Fibroblast of skin of right biceps (primary cell): ENCODE measurements at regions not wholly inside any gene's neighbourhood (a gene's known extent, or its start where the extent isn't known, plus 50 kb on each side); places are given as distances from the start of the nearest gene placed in this dataset.

Experiments
- DNase-seq: peaks from one replicate; pipeline ENCODE4 v3.0.0-alpha.2; 2013

DNA sequence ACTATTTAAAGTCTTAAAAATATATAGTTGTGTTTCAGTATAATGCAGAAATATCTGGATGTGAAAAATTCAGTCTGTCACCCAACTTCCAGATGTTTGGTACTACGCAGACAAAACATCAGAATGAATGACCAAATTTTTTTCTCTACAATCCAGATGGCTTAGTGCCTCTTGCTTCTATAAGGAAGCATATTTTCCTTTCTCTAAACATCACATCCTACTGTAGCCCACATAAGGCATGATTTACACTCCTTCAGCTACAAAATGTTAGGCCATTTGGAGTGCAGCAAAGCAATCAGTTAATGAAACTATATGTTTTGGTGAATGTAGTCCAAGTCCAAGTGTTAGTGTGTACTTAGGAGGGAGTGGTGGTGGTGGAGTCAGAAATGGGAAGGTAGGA, 162.9 kb upstream of the SIX2 start:
- no peak for DNase-seq

DNA sequence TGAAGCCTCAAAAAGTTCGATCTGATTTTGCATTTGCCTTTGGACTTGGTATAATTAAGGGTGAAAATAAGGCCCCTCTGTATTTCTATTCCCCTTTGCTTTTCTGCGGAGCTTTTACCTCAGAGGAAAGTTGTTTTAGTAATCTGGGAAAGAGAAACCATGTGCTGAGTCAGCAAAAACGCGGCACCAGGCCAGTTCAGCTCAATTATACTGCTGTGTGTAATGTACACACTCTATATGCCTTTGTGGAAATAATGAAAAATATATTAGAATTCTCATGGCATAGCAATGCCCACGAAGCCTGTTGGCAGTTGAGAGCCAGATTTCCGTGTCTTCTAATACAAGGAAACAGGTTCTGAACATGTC, 161.9 kb upstream of the SIX2 start:
- no peak for DNase-seq

DNA sequence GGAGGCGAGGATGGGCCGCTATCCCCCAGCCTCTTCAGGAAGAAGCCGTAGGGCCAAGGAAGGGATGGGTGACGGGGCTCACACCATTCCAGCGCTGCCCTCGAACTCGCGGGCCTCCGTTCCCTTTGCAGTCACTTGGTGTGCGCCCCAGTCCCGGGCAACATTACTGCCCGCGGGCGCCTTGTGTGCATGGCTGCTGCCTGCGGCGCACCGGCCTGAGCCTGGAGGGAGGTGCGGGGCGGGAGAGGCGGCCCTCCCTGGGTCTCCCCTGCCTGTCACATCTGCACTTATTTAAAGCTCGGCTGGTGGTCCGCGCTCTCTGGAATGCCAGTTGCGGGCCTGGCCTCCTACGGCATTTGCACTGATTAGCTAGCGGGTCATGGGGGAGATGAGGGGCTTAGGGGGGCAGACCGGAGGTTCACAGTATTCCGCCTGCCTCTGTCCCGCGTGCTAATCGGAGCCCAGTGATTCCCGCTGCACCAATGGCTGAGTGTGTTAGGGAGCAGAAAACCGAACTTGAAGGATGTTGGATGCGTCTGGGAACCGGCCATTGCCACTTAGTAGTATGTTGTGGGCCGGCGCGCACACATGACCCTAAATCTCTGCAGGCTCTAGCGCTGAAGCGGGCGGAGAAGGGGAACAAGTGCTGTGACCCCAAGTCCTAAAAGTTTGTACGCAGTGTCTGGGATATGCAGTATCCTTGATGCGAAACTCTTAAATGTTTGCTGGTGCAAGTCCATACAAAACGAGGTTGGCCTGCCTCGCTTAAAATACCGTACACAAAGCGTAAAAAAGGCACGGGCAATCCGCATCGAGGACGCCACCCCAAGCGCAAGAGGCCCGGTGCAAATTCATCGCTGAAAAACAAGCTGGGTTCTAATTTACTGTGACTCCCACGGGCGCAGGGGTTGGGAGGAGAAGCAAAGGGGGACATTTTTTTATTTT, 161.2 kb upstream of the SIX2 start:
- DNase-seq: no peak

DNA sequence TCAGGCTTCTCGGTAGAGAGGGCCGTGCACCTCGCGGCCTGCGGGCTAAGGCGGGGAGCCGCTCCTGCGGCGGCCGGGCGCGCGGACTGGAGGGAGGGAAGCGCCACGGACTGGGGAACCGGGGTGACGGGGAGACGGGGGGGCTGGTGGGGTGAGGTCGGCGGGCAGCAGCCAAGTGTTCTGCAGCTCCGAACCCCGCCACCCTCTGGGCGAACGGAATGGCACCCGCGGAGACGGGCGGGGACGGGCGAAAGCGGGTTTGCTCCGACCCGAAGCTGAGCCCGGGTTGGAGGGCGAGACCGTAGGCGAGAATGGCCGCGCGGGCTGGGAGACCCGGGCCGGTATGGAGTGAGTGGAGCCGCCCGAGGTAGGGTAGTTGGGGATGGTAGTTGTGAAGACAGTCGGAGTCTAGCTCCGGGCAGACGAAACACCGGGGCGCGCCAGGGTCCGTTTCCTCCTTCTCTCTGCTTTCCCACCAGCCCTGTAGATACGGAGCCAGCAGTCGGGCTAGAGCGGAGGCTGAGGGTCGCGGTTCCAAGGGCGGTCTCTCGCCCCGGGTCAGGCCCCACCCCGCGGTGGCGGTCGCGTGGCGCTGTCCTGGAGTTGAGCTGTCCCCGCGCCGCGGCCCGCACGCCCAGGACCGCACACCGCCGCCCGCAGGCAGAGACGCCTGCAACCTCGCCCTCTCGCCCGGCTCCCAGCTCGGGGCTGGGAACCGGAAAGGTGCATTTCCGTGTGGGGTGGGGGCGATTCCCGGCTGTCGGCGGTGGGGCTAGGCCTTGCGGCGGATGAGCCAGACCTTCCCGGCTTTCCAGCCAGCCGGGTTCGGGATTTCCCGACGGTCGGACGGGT, 160.3 kb upstream of the SIX2 start:
- no peak for DNase-seq

DNA sequence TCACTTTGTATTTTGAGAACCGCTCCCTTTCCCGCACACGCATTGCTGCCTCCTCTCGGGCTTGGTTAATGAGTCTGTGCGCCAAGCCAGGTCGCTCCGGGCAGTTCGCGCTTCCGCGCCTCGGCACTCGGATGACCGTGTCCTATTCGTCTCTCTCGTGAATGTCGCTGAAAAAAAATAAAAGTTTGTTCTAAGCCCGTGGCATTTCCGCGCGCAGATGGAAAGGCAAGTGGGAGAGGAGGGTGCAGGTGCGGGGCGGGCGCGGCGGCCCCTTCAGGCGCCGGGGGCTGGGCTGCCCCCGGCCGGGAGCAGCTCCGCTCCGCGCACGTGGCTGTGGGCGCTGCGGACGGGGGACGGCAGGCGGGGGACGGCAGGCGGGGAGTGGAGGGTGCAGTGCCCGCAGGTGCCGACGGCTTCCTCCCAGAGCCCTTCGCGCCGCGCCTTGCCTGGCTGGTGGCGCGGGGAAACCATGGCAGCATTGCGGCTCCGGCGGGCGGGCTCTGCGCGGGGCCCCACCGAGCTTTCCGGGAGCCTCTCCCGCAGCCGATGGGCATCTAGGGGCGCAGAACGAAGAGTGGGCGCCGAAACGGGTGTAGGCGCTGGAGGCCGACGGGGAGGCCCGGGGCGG, 159.6 kb upstream of the SIX2 start:
- no peak for DNase-seq

DNA sequence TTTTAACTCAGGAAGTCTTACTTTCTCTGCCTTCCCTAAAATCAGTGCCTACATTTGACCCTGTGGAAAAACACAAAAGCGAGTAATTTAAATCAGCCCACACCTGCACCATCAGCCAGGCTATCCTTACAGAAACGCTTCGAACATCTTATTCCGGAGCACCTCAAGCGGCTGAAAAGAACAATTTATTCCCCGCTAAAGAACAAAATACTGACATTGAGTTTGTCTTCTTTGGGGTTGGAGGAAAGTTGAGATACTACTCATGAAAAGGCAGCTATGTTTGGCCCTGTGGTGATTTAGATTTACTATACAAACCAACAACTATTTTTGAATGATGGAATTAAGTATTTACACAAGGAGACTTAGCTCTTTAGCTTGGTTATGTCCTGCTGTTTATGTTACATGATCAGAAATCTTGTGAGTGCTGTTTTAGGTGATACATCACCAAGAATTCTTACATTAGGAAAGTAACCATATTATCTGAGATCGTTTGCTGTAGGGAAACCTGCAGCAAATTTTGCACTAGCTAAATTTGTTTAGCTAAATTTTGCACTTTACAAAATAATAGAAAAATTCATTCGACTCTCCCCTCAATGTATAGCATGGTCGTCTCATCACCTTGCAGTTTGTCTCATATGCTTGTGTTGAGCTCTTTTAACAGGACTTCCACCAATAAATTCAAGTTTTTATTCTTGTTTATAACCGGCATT, 158.8 kb upstream of the SIX2 start:
- DNase-seq: no peak

DNA sequence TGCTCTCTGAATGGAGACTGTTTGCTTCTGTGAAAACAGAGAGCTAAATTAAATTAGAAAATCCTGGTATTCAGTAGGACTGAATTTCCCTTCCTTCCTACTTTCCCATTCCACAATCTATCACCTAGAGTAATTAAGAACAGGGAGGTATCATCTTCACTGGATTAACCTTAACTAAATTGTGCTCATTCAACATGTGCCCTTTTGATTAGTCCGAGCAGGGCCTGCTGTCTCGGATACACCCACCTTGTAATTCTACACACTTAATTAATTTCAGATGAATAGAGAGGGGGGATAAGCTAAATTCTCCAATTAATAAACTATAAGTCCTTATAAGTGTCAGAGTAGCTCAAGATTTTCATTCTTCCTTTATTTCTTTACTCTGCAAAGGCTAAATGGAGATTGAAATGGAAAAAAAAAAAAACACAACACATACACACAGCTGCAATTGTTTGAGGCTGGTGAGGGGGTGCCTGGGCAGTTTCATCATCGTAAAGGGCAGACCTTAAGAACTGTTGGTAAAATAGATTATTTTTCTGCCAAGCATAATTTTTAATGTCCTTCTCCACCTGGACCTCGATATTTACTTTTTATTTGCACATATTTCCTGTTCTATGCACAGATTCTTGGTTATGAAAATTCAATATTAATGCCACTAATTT, 157.1 kb upstream of the SIX2 start:
- DNase-seq: no peak

DNA sequence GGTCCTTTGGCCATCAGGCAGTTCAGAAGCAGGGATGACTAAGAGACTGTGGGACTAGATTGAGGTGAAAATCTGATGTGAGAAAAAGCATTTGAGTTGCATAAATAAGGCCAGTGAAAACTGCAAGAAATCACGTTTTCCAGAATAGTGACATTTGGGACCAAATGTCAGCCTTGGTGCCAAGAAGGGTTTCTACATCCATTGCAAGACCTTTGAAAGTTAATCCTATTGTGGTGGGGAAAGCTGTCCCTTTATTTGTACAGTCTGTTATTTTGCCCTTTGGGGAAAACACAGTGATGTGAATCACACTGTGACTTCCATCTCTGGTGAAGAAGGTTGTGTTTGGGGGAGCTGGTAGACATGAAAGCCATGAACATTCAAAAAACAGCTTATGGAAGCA, 153.5 kb upstream of the SIX2 start:
- no peak for DNase-seq

DNA sequence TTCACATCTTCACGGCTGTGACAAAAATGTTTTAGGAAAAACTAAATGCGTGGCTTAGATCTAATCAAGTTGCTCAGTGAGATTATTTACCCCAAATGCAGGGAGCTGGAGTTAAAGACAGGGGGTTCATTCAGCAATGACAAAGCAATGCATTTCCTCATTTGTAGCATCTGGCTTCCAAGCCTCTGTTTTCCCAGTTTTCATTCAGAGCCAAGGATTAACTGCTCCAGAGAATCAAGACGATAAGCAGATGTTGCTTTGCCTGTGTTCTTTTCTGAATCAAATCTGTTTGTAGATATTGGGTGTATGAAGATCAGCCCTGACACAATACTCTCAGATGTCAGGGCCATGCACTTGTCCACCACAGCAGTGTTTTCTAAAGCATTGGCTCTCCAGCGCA, 147.4 kb upstream of the SIX2 start:
- no peak for DNase-seq

DNA sequence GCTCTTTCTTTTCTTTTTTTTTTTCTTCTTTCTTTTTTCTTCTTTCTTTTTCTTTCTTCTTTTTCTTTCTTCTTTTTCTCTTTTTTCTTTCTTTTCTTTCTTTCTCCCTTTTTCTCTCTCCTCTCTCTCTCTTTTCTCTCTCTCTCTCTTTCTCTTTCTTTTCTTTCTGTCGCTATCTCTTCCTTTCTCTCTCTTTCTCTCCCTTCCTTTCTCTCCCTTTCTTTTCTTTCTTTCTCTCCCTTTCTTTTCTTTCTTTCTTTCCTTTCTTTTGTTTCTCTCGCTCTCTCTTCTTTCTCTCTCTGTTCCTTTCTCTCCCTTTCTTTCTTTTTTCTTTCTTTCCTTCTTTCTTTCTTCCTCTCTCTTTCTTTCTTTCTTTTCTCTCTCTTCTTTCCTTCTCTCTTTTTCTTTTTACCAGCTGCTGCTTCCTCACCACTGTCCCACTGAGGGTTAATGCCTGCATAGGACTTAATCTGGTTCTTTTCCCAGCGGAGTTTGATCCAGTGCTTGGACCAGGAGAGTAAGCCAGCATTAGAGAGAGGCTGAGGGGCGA, 145.4 kb upstream of the SIX2 start:
- DNase-seq: no peak

DNA sequence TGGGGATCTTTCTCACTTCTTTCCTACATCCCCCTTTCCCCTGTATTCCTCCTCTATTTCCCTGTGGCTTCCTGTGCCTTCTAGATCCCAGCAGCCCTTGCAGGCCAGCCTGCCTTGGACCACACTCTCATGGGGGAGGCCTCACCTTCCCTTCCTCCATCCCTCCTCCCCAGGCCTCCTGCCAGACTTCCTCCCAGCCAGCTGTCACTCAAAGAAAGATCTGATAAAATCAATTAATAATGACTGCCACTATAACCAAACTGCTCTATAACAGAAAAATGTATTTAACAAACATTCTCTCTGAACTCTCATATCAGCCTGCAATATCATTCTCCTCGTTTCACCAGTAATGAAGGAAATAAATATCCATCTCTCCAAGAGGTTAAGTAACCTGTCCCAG, 144.9 kb upstream of the SIX2 start:
- no peak for DNase-seq

DNA sequence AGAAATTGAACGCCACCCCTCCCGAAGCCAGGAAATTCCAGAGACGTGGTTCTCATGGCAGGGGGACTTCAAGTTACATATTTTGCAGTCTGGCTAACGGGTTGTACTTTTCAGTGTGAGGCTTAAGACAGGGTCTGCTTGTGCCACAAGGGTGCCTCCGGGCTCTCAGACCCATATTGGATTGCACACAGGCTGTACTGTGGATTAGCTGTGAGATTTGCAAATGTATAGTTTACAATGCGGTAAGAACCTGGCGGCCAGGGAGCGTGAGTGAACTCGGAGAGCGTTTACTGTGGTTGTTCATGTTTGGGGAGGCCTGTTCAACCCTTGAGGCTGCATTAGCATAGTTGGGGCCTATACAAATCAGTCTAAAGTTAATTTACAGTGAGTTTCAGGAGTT, 143.9 kb upstream of the SIX2 start:
- no peak for DNase-seq

DNA sequence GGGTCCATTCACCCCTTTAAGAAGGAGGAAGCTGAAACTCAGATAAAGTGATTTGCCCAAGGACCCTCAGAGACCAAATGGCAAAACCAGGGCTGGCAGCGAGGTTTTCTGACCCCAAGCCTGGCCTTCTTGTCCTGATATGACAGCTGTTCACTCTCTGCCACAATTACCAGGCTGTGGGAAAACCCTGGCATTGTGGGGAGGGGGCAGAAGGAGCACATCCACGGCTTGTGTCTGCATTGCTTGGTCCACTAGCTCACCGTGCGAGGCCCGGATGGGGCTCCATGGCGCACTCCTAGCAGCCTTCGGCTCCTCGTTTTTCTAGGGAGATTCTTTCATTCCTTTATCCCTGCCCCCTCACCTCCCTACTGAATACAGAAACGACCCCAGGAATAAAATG, 143.4 kb upstream of the SIX2 start:
- no peak for DNase-seq

DNA sequence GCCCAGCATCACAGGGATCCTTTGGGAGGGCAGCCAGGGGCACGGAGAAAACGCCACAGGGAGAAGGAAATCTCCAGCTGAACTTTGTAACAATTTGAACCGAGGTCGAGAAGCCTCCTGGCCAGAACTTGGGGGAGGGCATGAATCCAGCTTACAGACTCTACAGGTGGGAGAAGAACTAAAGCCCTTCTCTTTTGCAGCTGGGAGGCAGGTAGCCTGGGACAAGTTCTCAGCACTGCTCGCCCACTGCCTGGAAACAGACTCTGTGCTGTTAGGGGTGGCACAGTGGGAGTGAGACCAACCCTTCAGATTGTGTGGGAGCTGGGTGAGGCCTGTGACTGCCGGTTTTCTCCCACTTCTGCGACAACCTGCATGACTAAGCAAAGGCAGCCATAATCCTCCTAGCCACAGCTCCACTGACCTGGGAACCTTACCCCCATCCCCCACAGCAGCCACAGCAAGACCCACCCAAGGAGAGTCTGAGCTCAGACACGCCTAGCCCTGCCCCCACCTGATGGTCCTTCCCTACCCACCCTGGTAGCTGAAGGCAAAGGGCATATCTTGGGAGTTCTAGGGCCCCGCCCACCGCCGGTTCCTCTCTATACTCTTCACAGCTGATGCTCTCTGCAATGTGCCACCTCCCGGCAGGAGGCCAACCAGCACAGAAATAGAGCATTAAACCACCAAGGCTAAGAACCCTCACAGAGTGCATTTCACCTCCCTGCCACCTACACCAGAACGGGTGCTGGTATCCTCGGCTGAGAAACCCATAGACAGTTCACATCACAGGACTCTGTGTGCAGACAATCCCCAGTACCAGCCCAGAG, 136.0 kb upstream of the SIX2 start:
- DNase-seq: no peak

DNA sequence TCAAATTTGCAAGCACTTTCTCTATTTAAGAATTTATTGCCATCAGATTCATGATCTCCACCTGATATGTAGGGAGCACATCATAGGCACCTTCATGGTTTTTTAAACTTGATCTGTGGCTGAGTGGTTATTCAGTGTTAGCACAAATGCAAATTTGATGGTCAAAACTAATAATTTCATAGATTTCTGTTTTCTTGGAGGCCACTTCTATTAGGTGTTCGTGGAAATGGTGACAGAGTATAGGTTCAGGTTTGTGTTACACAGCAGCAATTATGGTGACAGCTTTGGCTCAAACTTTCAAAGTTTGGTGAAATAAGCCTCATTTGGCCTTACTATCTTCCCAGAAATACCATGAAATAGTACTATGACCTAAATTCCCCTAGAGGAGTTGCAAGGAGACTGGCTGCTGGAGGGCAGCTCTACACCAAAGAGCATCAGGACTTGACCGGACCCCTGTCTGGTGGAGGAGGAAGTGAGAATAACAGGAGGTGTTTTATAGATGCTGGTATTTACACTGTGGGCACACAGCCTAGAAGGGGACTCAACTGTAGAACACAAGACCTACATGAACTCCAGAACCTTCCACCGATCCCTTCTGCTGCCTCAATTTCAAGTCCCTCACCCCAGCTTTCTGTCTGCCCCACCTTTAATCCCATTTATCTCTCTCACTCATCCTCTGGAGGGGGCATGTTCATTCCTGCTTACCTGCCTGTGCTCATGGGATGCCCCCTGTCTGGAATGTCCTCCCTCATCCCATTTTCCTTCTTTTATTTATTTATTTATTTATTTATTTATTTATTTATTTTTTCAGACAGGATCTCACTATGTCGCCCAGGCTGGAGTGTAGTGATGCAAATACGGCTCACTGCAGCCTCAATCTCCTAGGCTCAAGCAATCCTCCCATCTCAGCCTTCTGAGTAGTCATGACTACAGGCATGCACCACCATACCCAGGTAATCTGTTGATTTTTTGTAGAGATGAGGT, 132.9 kb upstream of the SIX2 start:
- DNase-seq: no peak

DNA sequence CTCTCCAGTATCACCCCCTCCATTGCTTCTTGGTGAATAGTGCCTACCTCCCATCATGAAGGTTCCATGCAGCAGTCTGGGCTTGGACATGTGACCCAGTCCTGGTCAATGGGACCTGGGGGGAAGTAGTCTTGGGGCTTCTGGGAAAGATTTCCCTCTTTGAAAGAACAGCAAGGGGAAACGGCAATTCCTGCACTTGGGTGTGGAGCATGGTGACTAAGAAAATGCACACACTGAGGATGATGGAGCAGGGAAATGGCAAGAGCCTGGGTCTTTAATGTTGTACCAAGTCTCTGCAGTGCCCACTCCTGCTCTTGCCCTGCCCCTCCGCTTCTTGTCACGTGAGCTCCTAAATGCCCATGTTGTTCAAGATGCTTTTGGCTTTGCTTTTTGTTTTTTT, 131.4 kb upstream of the SIX2 start:
- no peak for DNase-seq

DNA sequence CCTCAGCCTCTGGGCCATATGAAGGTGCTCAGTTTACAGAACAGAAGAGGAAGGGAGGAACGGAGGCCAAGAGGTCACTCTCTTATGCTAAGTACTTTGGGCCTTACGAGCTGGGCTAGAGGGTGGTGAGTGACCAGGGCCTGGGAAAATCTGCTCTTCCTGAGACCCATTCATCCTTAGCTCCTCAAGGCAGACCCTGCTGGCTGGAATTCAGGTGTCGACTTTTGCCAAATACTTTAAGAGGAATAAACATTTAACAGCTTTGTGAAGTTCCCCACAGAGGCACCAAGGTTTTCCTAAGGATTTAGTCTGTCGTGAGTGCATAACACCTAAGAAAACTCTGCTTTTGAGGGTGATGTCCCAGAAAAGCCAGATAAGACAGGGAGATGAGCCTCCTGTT, 129.7 kb upstream of the SIX2 start:
- DNase-seq: no peak

DNA sequence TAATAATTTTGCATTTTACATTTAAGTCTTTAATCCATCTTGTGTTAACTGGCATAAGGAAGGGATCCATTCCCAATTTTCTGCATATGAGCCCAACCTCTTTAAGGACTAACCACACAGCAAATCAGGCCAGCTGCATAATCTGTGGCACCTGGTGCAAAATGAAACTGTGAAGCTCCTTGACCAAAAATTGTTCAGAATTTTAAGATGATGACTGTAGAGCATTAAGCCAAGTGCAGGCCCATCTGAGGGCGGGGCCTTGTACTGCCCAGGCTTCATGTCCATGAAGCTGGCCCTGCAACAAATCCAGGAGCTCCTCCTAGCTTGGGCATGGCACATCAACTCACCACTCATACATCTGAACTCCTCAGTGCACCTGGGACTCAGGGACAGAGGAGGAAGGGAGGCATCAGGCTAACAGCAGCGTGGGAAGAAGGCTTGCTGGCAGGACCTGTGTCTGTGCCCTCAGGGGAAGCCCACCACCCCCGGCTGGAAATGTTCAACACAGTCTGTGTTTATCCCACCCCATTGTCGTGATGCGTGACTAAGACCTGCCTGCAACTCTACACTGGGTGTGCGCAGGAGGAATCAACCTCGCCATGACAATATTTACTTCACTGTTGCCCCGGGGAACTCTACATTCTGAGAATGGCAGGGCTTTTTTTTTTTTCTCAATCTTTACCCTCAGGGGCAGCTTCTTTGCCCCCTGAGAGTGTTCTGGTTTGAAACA, 128.9 kb upstream of the SIX2 start:
- no peak for DNase-seq

DNA sequence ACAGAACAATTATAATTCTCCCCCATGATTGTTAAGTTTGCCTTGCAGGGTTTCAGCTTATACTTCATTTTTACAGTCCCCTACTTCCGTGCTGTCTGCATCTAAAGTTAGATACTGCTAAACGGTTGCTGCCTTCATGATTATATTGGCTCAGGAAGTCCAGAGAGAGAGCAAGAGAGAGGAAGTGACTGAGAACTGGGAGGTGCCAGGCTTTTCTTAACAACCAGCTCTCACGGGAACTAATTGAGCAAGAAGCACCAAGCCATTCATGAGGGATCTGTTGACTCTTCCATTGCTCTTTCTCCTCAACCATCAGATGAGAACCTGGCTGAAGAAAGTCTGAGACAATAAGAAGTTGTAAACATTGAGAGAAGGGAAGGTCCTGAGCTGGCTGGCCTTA, 125.5 kb upstream of the SIX2 start:
- DNase-seq: no peak
